HG02884 (cell line): ENCODE measurements at regions not wholly inside any gene's neighbourhood (a gene's known extent, or its start where the extent isn't known, plus 50 kb on each side); places are given as distances from the start of the nearest gene placed in this dataset.

ENCODE experiments used
- ATAC-seq: cut with Tn5 transposase; IDR thresholded peaks from one replicate; pipeline ENCODE4 v1.9.1; 2021; ENCODE audit warnings: mild to moderate bottlenecking, moderate library complexity; ENCODE audit not compliant: unreplicated experiment

- no peak for ATAC-seq
These were observed 467.8 kb downstream of the LRIG3 start for GRCh38 chr12:58452546-58452945.

GRCh38 chr12:58453306-58453705 is 467.0 kb downstream of the LRIG3 start:
- no peak for ATAC-seq

- ATAC-seq, result no peak
These were observed 465.2 kb downstream of the LRIG3 start for GRCh38 chr12:58455136-58455535.

GRCh38 chr12:58458102-58458501 is 462.2 kb downstream of the LRIG3 start:
- ATAC-seq, result no peak

- no peak for ATAC-seq
These were observed 461.1 kb downstream of the LRIG3 start for GRCh38 chr12:58459191-58459590.

GRCh38 chr12:58463051-58463450 is 457.3 kb downstream of the LRIG3 start:
- ATAC-seq, result no peak

GRCh38 chr12:58465418-58465817 is 454.9 kb downstream of the LRIG3 start:
- no peak for ATAC-seq

- ATAC-seq, result no peak
These were observed 449.9 kb downstream of the LRIG3 start for GRCh38 chr12:58470266-58471010.

GRCh38 chr12:58479401-58479800 is 440.9 kb downstream of the LRIG3 start:
- no peak for ATAC-seq

GRCh38 chr12:58481811-58482210 is 438.5 kb downstream of the LRIG3 start:
- no peak for ATAC-seq

GRCh38 chr12:58487255-58487654 is 433.0 kb downstream of the LRIG3 start:
- ATAC-seq, result no peak

GRCh38 chr12:58487678-58488161 is 432.6 kb downstream of the LRIG3 start:
- no peak for ATAC-seq

- no peak for ATAC-seq
These were observed 430.9 kb downstream of the LRIG3 start for GRCh38 chr12:58489394-58489793.

GRCh38 chr12:58491306-58491705 is 429.0 kb downstream of the LRIG3 start:
- no peak for ATAC-seq

GRCh38 chr12:58496411-58497190 is 423.7 kb downstream of the LRIG3 start:
- ATAC-seq, result no peak

- ATAC-seq, result no peak
These were observed 419.9 kb downstream of the LRIG3 start for GRCh38 chr12:58500399-58500798.

GRCh38 chr12:58502226-58502625 is 418.1 kb downstream of the LRIG3 start:
- ATAC-seq, result no peak

GRCh38 chr12:58502841-58503240 is 417.5 kb downstream of the LRIG3 start:
- ATAC-seq, result no peak

GRCh38 chr12:58503731-58504130 is 416.6 kb downstream of the LRIG3 start:
- no peak for ATAC-seq

- ATAC-seq, result no peak
These were observed 416.0 kb downstream of the LRIG3 start for GRCh38 chr12:58504143-58504938.

- ATAC-seq, result no peak
These were observed 411.0 kb downstream of the LRIG3 start for GRCh38 chr12:58509116-58509885.
